ENCODE measurements at regions not wholly inside any gene's neighbourhood (a gene's known extent, or its start where the extent isn't known, plus 50 kb on each side); places are given as distances from the start of the nearest gene placed in this dataset.

DNA sequence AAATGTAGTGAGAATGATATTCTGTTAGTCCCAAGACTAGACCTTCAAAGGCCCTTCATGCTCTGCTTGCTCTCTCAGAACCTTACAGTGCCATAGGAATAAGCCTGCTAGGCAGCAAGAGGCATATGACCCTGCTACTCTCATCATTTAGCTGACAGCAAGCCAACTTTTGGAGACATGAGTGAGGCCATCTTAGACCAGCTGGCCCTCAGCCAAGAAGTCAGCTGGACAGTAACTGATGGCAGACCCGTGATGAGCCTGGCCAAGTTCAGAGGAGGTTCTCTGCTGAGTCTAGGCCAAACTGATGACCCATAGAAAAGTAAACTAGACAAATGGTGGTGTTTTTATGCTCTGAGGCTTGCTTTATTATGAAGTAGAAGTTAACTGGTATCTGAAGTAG, 82.6 kb downstream of the C18orf54 start:
- Histone ChIP-seq H3K27me3 (ENCODE audit: insufficient read depth) (no peaks in the 10 kb centered on the region), H3K36me3 (replicated peaks in 1 of 2; ENCODE audit: control insufficient read depth in 1 of 2, insufficient read depth in 2 of 2, low read length in 1 of 2) (no peaks in the 10 kb centered on the region), H4K20me1 (ENCODE audit: insufficient read depth) (no peaks in the 10 kb centered on the region), H3K9me3 (no peaks in the 10 kb centered on the region), H3K9me2 (no peaks in the 10 kb centered on the region), H3F3A (replicated peaks; ENCODE audit: insufficient read depth) (no peaks in the 10 kb centered on the region), H3K4me3 (ENCODE audit: low read depth in 2 of 2, low read length in 1 of 2) (no peak overlapping the region), H3K4me2 (no peak overlapping the region), H3K4me1 (ENCODE audit: control insufficient read depth in 1 of 2, insufficient read depth in 2 of 2, low read depth in 1 of 2, low read length in 1 of 2) (no peaks in the 10 kb centered on the region), H3K27ac (ENCODE audit: low read depth in 2 of 2, low read length in 1 of 2) (no peak overlapping the region), H3K9ac (no peak overlapping the region), H2AFZ (ENCODE audit: low read depth) (no peak overlapping the region), H3K79me2 (ENCODE audit: insufficient read depth) (no peaks in the 10 kb centered on the region)
- CTCF ChIA-PET = interaction anchor here (3.6 kb wide), 1 partner anchor 231 kb away, joined by 20 read pairs; no protein-coding TSS in a partner anchor
- WGBS (ENCODE audit: low lambda C conversion rate) = 7% methylated on average over 1 of the region's 1 CpG
- POLR2A ChIA-PET = no interaction called here
- DNase-seq = no peak
- TF ChIP-seq SMC3 (IDR thresholded peaks at IDR 0.05; ENCODE audit: low read depth, low read length) (no peak), NRF1 (IDR thresholded peaks at IDR 0.05; ENCODE audit: low read depth, low read length) (no peak), YY1 (IDR thresholded peaks at IDR 0.05; ENCODE audit: low read depth) (no peak), GATA2 (CRISPR knock-in tag; IDR thresholded peaks at IDR 0.05) (no peak), EP300 (IDR thresholded peaks at IDR 0.05; ENCODE audit: borderline replicate concordance in 1 of 2, low read depth in 1 of 2, low read length in 1 of 2) (no peak), NFIC (IDR thresholded peaks at IDR 0.05; ENCODE audit: borderline replicate concordance) (no peak)
- TF ChIP-seq, protein P1, sequence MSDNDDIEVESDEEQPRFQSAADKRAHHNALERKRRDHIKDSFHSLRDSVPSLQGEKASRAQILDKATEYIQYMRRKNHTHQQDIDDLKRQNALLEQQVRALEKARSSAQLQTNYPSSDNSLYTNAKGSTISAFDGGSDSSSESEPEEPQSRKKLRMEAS (IDR thresholded peaks at IDR 0.05; ENCODE audit: low read depth) = no peak
- TF ChIP-seq, protein P2, sequence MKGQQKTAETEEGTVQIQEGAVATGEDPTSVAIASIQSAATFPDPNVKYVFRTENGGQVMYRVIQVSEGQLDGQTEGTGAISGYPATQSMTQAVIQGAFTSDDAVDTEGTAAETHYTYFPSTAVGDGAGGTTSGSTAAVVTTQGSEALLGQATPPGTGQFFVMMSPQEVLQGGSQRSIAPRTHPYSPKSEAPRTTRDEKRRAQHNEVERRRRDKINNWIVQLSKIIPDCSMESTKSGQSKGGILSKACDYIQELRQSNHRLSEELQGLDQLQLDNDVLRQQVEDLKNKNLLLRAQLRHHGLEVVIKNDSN (IDR thresholded peaks at IDR 0.05; ENCODE audit: borderline replicate concordance, low read depth) = no peak
- TF ChIP-seq, protein P3, sequence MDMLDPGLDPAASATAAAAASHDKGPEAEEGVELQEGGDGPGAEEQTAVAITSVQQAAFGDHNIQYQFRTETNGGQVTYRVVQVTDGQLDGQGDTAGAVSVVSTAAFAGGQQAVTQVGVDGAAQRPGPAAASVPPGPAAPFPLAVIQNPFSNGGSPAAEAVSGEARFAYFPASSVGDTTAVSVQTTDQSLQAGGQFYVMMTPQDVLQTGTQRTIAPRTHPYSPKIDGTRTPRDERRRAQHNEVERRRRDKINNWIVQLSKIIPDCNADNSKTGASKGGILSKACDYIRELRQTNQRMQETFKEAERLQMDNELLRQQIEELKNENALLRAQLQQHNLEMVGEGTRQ (IDR thresholded peaks at IDR 0.05; ENCODE audit: borderline replicate concordance, low read depth, low read length) = no peak
- TF ChIP-seq, protein P4, sequence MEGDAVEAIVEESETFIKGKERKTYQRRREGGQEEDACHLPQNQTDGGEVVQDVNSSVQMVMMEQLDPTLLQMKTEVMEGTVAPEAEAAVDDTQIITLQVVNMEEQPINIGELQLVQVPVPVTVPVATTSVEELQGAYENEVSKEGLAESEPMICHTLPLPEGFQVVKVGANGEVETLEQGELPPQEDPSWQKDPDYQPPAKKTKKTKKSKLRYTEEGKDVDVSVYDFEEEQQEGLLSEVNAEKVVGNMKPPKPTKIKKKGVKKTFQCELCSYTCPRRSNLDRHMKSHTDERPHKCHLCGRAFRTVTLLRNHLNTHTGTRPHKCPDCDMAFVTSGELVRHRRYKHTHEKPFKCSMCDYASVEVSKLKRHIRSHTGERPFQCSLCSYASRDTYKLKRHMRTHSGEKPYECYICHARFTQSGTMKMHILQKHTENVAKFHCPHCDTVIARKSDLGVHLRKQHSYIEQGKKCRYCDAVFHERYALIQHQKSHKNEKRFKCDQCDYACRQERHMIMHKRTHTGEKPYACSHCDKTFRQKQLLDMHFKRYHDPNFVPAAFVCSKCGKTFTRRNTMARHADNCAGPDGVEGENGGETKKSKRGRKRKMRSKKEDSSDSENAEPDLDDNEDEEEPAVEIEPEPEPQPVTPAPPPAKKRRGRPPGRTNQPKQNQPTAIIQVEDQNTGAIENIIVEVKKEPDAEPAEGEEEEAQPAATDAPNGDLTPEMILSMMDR (IDR thresholded peaks at IDR 0.05) = no peak
- TF ChIP-seq, protein P5, sequence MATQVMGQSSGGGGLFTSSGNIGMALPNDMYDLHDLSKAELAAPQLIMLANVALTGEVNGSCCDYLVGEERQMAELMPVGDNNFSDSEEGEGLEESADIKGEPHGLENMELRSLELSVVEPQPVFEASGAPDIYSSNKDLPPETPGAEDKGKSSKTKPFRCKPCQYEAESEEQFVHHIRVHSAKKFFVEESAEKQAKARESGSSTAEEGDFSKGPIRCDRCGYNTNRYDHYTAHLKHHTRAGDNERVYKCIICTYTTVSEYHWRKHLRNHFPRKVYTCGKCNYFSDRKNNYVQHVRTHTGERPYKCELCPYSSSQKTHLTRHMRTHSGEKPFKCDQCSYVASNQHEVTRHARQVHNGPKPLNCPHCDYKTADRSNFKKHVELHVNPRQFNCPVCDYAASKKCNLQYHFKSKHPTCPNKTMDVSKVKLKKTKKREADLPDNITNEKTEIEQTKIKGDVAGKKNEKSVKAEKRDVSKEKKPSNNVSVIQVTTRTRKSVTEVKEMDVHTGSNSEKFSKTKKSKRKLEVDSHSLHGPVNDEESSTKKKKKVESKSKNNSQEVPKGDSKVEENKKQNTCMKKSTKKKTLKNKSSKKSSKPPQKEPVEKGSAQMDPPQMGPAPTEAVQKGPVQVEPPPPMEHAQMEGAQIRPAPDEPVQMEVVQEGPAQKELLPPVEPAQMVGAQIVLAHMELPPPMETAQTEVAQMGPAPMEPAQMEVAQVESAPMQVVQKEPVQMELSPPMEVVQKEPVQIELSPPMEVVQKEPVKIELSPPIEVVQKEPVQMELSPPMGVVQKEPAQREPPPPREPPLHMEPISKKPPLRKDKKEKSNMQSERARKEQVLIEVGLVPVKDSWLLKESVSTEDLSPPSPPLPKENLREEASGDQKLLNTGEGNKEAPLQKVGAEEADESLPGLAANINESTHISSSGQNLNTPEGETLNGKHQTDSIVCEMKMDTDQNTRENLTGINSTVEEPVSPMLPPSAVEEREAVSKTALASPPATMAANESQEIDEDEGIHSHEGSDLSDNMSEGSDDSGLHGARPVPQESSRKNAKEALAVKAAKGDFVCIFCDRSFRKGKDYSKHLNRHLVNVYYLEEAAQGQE (IDR thresholded peaks at IDR 0.05; ENCODE audit: low read depth, low read length) = no peak

Data from SK-N-SH (cell line).